ENCODE measurements at regions not wholly inside any gene's neighbourhood (a gene's known extent, or its start where the extent isn't known, plus 50 kb on each side); places are given as distances from the start of the nearest gene placed in this dataset.

DNA sequence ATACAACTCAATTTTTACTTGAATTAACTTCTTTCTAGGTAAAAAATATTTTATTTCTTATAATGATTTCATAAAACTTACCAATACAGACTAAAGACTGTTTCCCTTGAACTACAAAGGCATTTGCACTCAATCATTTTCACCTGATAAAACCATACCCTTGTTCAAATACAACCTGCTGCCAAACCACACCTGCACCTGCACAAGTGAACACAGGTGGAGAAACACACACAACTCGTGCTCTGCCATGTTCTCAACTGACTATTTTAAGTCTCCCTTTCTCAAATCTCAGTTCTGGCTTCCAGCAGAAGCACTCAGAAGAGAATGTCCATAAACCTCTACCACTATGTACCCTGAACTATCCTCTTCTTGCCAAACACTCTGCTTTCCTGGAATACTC is 1892.1 kb downstream of the MAT2B start:
- TF ChIP-seq CTCF (IDR thresholded peaks at IDR 0.05) (no peak), ZFX (IDR thresholded peaks at IDR 0.05; ENCODE audit: borderline replicate concordance) (no peak)
